ENCODE measurements at regions not wholly inside any gene's neighbourhood (a gene's known extent, or its start where the extent isn't known, plus 50 kb on each side); places are given as distances from the start of the nearest gene placed in this dataset.

DNA sequence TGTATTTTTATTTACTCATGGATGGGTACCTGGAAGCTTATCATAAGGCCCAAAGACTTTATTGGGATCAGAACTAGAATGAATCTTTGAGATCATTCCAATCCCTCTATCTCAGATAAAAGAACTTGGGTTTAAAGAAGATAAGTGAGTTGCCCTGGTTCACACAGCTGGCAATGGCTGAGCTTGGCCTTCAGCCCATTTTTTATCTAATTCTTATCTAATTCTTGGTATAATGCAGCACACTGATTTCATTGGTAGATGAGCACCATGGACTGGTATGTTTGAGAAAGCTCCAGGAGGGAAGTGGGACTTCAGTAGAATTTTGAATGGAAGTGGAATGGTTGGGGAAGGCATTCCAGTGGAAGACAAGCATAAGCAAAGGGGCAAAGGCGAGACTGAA lies 558.9 kb downstream of the REEP3 start:
- no peak for DNase-seq (ENCODE audit: low read depth)

DNA sequence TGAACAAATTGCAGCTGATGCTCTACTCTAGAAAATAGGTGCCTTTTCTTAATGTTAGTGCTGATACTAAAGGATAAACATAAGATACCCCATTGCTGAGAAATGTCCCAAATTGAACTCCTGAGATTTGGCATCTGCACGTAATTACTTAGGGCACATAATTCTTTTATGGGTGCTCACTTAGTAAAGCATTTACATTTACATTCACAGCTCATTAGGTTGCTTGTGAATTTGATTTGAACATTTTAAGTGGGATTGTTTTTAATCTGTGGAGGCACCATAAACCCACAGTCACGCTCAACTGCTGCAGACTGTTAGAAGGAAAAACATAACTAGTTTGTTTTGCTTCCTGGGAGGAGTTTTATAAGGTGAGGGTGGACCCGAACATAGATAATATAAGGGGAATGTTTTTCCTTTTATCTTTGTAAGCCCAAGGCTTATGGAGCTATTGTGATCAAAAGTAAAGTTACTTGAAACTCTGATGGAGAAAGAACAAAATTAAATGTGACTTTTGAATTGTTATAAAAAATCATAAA lies 560.8 kb downstream of the REEP3 start:
- no peak for DNase-seq (ENCODE audit: low read depth)

DNA sequence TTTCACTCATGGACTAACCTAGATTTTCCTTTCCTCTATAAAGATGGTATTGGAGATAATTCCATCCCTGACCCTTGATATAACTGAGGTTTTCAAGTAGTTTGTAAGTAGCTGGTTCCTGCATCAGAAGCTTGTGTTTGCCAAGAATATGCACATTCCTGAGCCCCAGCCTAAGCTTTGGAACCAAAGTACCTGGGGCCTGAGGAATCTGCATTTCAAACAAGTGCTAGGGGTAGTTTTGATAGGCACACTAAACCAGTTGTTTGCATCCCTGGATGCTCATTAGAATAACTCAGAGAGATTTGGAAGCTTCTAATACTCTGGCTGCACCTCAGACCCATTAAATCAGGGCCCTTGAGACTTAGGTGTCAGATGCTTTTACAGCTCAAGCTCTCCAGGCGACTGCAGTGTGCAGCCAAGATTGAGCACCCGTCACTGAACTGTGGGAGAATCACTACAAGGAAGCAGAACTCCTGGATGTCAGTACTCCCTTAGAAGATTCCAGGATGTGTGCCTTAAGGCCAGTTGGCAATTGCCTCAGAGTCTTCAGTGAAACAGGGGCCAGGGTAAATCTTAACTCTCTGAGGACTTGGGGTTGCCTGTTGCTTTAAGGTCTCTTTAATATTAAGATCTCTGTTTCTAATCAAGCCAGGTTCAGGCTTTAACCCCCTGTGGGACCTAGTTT lies 565.0 kb downstream of the REEP3 start:
- DNase-seq (ENCODE audit: low read depth) = no peak

DNA sequence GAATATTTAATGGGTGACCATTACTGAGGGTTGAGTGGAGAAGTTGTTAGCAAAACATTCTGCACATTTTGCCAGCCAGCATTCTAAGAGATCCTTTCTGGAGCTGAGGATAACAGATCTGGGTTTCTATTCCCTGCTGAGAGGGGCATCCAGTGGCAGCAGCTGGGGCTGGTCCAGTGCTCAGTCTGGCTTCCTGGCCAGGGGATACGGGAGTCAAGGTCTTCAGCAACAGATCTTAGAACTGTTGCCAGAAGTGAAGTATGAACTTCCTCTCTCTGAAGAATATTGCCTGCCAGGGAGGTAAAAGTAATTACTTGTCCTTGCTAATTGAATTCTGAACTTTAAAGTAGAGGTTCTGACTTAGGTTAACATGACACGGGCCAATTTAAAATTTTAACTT lies 568.4 kb downstream of the REEP3 start:
- DNase-seq (ENCODE audit: low read depth) = no peak

DNA sequence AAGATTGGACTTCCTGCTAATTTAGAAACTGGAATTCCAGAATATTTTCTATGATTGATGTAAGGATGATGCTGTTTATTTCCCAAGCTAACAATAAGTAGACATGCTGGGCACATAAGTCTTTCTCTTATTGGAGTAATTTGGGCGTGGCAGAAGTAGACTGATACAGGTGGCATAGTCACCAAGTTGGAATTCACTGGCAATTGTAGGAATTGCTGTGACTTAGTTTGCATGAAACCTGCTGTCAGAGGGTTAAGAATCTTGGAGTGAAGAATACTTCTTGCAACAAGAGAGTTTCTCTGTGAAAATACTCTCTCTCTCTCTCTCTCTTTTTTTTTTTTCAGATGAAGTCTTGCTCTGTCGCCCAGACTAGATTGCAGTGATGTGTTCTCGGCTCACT lies 569.7 kb downstream of the REEP3 start:
- no peak for DNase-seq (ENCODE audit: low read depth)

DNA sequence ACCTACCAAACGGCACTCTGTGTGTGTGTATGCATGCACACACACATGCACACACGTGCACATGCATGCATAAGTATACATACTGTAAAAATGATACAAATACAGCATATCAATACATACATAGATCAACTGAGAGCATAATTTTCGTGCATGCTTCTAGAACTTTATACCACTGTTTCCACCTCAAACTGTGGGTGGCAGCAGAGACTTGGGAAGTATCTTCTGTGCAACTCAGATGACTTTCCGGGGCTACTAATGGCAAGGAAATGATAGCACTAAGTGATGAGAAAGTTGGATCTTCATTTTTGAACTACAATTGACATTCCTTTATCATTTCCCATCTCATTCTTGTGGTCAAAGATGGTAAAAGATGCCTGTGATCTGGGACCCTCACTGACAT lies 570.7 kb downstream of the REEP3 start:
- no peak for DNase-seq (ENCODE audit: low read depth)

DNA sequence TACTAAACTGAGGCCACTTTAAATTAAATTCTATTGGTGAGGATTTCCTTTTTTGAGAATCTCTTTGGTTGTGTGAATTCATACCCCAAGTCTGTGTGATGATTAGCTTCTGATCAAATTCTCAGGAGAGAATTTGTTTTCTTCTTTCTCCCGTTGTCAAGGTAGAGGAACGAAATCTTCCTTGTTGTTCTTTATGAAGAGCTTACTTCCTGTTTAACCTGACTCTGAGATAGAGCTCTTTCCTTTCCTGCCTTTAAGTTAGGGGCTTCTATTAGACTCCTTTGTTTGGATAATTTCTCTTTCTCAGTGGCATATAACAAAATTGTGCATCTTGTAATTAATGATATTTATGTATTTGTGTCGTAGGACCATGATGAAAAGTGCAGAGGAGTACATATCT lies 572.1 kb downstream of the REEP3 start:
- no peak for DNase-seq (ENCODE audit: low read depth)

DNA sequence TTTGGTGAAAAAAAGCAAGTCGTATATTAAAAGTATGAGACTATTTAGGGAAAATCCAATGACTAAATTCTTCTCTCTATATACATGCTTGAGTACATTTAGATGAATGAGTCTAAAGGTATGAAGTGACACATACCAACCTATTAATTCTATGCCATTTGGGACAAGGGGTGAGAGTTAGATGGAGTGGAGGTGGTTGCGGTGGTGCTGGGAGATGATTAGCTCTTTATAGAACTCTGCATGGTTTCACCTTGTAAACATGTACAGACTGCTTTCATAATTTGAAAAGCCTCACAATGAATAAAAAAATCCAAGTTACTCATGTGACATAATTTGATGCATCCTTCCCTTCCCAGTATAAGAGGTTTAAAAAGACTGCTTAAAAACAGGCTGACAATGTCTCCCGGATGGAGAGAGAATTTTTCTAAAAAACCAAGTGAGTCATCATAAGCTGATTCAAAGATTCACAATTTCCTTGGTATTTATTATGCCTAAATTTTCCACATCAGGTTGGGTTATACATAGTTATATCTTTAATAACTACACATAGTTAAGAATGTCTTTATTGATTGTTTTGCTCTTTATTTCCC lies 572.8 kb downstream of the REEP3 start:
- DNase-seq (ENCODE audit: low read depth) = no peak

DNA sequence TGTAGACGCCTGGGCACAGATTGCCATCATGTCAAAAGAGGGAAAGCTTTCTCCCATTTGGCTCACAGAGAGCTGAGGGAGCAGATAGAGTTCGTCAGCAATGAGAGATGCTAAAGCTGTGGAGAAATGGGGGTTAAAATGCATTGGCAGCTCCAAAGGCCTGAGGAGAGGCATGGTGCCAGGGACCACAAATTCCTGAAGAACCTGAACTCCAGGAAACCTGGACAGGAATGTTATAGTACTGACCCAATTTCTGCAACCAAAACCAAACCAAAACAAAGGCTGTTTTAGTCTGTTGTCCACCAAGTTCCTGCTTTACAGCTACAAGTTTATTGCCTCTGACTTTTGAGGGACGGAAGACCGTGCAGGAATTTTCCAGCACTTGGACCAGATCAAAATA lies 575.7 kb downstream of the REEP3 start:
- DNase-seq (ENCODE audit: low read depth) = no peak

DNA sequence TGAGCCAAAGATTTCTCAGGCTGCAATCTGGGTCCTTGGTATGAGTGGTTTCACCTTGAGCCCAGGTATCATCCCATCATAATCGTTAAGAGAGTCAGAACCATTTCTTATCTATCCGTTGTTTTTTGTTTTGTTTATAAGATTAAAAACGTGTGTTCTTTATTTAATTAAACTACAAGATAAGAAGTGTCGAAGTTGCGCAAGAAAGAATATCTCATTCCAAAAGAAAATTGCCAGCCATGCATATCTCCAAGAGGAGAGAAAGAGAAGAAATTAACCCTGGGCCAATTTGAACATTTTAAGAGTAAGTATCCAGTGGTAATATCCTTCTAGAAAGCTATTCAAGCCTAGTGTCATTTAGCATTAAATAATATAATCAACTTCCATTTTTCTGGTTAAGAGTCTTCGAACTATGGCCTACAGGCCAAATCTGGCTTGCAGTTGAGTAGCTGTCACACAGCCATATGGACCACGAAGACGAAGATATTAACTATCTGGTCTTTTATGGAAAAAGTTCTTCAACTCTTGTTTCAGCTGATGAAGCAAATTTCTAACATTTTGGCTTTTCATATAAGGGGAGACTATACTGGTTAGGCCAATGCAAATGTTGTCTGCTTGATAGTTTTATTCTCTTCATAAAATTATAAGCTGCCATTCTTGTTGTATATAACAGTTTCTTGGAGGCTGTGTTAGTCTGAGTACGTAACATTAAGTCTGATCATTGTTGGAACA lies 576.4 kb downstream of the REEP3 start:
- no peak for DNase-seq (ENCODE audit: low read depth)

DNA sequence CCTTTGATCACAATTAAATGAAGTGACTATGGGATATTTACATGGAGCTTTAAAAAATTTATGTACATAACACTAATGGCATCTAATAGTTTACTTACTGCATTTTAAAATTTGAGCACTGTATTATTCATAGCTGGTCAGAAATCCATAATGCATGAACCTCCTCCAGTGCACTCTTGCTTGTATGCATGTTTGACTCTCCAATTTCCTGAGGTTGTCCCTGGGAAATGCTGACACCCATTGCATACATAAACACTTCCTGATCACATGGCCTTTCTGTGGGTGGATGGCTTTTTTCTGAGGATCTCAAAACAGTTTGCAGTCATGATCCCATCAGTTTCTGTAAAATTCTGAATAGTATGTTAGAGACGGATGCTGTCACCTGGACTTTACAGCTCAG lies 577.8 kb downstream of the REEP3 start:
- no peak for DNase-seq (ENCODE audit: low read depth)

DNA sequence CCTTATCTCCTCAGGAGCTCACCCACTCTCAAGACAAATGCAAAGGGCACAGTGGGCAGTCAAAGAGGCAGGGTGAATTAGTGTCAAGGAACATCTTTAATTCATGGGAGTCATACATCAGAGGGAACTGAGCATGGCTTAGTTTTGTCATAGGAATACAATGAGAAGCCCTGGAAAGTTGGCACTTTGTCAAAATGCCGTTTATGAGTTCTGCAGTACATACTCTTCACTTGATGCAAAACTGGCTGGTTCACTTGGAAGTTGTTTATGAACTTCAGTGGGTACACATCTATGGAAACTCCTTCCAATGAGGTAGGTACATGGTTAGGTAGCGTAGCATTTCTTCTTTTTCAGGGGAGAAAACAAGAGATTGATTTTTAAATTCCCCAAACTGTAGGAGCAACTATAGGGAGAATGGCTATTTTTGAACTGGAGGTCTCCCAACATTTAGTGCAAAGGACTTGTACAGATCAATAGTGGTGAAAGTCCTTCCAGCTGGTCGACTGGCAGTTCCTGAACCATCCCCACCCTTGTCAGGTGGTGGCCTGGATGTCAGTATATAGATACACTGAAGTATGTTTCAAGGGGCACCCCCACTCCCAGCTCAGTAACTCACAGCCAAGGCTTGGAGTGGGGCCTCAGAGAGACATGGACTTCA lies 580.5 kb downstream of the REEP3 start:
- no peak for DNase-seq (ENCODE audit: low read depth)

DNA sequence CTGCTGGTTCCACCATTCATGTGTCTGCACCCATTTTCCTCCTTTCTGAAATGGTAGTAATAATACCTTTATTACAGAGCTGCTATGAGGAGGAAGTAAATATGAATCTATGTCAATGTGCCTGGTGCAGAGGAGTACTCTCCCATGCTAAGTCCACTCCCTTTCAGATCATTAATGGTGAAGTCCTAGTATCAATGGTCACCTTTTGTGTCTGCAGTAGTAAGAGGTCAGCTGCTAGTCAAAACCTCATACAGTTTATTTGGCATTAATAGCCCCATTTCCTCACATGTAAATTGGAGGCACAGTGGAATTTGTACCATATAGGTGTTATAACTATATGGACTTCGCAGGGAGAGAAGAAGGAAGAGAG lies 581.0 kb downstream of the REEP3 start:
- DNase-seq (ENCODE audit: low read depth) = no peak

DNA sequence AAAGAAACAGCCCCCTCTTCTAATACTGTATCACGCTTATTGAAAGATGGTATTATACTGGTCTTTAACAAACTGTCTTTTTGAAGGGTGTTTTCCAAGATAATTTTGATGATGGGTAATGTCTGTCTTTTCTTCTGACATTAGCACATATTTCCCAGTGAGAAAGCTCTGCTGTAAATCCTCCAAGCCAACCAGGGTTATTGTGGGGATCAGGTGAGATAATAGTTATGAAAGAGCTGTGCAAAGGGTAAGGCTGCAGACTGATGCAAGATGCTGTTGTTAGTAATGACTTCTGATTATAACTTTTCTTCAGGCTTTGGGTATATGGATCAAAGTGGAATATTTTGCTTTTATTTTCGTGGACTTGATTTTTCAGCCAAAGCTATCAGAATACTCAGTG lies 581.7 kb downstream of the REEP3 start:
- no peak for DNase-seq (ENCODE audit: low read depth)

DNA sequence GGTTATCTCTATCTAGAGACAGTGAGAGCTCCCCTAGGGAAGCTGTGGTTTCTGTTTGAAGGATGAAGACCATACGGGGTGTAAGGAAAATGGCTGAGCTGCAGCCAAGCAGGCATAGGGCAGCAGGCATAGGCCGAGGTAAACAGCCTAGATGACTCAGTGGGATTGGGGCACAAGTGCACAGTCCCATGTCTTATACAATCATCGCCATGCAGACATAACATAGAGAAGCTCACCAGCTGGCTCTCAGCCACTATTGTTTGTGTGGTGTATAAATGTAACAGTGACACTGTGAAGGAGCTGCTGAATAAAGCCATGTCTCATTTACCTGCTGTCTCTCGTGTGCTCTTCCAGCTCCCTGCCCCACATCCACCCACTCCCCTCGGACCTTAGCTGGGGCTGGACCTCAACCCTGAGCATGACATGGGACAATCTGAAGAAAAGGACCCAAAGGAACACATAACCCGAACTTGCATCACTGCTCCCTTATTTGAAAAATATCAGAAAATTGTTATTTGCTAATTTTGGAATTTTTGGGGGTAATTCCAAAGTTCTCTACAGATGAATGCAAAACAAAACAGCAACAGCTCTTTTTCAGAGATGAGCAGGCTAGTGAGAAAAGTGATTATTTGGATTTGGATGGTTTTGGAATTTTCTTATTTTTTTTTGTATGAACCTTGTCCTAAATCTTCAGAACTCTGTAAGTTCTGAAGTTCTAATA lies 582.7 kb downstream of the REEP3 start:
- no peak for DNase-seq (ENCODE audit: low read depth)

DNA sequence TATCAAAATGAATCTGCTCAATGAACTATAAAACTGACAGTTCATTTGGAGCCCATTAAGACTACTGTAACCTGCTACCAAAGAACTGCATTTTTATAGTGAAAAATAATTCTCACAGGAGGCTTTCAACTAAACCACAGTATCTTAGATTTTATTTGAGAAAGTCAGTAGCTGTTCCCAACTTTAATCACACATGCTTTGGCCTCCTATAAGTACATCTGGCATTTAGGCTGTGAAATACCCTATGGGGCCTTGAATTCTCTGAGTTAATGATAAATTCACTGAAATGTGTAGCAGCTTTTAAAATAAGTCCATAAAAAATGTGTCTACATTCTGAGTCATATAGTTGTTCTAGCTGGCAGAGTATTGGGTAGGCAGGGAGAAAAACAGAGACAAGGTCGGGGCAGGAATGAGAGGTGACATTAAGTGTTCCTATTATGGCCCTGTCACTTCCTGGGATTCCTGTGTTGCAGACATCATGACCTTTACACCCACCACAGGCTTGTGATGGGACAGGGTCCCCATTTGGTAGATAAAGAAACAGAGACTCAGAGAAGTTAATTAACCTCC lies 588.8 kb downstream of the REEP3 start:
- DNase-seq (ENCODE audit: low read depth) = no peak

DNA sequence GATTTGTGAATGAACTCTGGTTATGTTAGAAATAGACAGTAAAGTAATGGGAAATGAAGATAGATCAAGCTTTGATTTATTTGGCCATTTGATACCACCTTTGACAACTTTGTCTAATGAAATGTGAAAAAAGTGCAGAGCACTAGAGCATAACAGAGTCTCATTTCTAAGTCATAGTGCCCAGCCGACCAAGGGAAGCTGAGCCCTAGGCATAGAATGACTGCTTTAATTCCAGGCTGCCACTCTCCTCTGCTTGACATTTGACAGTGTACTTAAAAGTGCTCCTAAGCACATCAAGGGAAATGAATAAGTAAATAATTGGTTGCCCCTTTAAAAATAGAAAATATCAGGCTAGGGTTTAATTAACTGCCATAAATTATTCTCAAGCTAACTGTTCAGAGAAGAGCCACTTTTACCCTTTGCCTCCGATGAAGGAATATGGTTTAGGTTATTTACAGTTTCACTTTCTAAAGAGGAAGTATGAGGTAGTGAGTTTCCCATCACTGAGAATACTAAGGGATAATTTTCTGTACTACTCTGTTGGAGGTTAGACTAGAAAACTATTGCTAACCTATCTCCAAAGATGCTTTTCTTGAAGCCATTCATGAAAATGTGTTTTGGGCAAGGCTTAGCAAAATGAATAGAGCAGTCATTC lies 591.6 kb downstream of the REEP3 start:
- DNase-seq (ENCODE audit: low read depth) = no peak

DNA sequence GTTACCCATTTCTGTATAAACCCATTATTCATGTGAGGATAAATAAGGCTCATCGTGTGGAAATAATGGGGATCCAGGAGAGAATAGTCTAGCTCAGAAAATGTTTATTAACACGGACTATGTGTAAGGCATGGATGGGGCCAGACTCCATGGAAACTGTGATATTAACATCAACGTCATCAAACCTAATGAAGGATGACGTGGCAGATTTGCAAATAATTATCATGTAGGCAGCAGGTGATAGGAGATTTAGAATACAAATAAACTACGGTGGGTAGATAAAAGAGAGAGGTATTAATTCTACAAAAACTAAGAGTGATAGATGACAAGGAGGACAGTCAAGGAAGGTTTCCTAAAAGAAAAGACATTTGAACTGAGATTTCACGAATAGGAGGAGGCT lies 592.2 kb downstream of the REEP3 start:
- DNase-seq (ENCODE audit: low read depth) = no peak

DNA sequence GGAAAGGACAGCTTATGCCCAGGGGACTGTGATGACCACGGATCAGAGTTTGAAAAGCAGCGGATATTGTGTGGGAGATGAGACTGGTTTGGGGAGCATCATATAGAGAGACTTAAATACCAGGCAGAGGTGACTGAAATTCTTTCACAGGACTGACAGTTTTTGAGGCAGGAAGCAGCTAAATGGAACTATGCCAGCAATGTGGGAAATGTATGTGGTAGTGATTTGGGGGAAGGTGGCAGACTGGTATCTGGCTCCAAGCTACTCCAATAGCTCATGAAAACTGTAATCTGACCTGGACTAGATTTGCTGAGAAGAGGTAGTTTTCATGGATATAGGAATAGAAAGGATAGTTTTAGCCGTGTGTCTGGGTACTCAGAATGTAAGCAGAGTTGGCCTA lies 592.6 kb downstream of the REEP3 start:
- no peak for DNase-seq (ENCODE audit: low read depth)

DNA sequence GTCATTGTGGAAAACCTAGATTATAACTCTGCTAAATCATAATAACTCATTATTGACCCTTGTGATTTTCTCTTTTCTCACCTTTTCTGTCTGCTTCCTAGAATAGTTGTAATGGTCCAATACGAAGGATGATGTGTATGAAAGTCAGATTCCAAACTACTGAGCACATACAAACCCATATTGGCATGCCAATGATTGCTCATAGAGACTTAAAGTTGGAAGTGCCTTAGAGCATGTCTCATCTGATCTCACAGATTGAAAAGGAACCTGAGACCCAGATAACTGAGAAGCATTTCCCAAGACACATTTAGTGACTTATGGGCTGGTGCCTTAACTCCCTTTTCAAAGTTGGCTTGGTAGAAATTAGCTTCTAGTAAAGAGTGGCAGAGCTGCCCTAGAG lies 594.3 kb downstream of the REEP3 start:
- no peak for DNase-seq (ENCODE audit: low read depth)

DNA sequence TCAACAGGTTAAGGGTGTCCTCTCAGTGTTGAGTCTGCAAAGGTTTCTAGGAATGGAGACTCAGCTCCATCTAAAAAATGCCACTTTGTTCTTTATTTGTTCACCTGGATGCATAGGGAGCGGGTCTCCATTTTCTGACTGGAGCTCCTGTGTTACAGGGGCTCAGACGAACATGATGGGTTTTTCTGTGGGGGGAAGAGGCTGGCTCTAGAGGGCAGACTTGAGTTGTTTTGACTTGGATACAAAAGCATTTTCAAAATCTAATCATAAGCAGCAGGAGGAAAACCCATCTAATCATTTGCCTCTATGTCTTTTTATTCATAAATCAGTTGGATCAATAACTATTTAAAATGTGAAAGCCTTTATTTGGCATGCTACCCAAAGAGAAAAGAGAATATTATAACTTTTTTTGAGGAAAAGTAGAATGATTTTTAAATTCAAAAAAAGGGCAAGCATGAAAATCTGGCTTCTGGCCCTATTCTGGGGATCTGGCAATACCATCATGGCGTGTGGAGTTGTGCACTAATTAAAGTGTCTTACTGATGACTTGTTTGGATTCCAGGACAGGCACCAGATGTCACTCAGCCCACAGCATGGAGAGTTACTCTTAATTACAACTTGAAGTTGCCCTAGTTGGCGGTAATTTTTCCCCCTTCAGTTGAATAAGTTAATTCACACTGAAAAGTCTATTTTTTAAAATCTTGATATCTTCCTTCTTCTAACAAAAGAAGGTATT lies 594.9 kb downstream of the REEP3 start:
- no peak for DNase-seq (ENCODE audit: low read depth)

Measured in stimulated activated CD8-positive, alpha-beta memory T cell treated with anti-CD3 and anti-CD28 coated beads, Interleukin-7, amount 100 ng/mL, for 24 hours (primary cell).